Body of pancreas (tissue), 4 donors: ENCODE measurements at regions not wholly inside any gene's neighbourhood (a gene's known extent, or its start where the extent isn't known, plus 50 kb on each side); places are given as distances from the start of the nearest gene placed in this dataset.

Experiments used
- POLR2A ChIP-seq, 3 donors: fragments of 450-650 bp; IDR thresholded peaks; one replicate each; pipeline ENCODE4 v1.6.1; 2016; ENCODE audit warnings: antibody characterized with exemption in 3 of 3, mild to moderate bottlenecking in 2 of 3
- TF ChIP-seq, protein P1 (sequence below), 7 experiments: fragments of 450-650 bp in 4 of 7; fragments of 200-600 bp in 3 of 7; sonication (generic) in 3 of 7; IDR thresholded peaks; one replicate each; pipeline ENCODE4 v1.5.1; 2016 to 2019; ENCODE audit warnings: antibody characterized with exemption in 7 of 7

- TF ChIP-seq, protein P1, sequence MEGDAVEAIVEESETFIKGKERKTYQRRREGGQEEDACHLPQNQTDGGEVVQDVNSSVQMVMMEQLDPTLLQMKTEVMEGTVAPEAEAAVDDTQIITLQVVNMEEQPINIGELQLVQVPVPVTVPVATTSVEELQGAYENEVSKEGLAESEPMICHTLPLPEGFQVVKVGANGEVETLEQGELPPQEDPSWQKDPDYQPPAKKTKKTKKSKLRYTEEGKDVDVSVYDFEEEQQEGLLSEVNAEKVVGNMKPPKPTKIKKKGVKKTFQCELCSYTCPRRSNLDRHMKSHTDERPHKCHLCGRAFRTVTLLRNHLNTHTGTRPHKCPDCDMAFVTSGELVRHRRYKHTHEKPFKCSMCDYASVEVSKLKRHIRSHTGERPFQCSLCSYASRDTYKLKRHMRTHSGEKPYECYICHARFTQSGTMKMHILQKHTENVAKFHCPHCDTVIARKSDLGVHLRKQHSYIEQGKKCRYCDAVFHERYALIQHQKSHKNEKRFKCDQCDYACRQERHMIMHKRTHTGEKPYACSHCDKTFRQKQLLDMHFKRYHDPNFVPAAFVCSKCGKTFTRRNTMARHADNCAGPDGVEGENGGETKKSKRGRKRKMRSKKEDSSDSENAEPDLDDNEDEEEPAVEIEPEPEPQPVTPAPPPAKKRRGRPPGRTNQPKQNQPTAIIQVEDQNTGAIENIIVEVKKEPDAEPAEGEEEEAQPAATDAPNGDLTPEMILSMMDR (IDR thresholded peaks at IDR 0.05) = no peak
- TF ChIP-seq POLR2A (IDR thresholded peaks at IDR 0.05) = no peak
Measured at GRCh38 chr13:85724546-85725432, 74.4 kb downstream of the SLITRK6 start.
